ENCODE measurements at regions not wholly inside any gene's neighbourhood (a gene's known extent, or its start where the extent isn't known, plus 50 kb on each side); places are given as distances from the start of the nearest gene placed in this dataset.

- Histone ChIP-seq H3K4me2 (ENCODE audit: insufficient read depth, insufficient read length, low read length) (no peak overlapping the region), H4K5ac (ENCODE audit: insufficient read length, low read depth, low read length) (no peak overlapping the region), H3K23ac (ENCODE audit: insufficient read length, low read depth, low read length) (no peak overlapping the region), H3K56ac (ENCODE audit: insufficient read length, low read depth, low read length) (no peak overlapping the region), H4K91ac (ENCODE audit: insufficient read length, low read depth, low read length) (no peak overlapping the region), H3K79me2 (ENCODE audit: insufficient read depth, low read length) (no peaks in the 10 kb centered on the region), H2BK12ac (ENCODE audit: insufficient read length, low read depth, low read length) (no peak overlapping the region), H4K20me1 (ENCODE audit: control insufficient read depth, insufficient read depth, insufficient read length) (no peaks in the 10 kb centered on the region), H2AK5ac (ENCODE audit: insufficient read length, low read length) (no peak overlapping the region), H3T11ph (ENCODE audit: low read length) (no peak overlapping the region), H3K27ac (ENCODE audit: insufficient read length, low read depth, low read length) (no peak overlapping the region), H3K18ac (ENCODE audit: insufficient read length, low read depth, low read length) (no peak overlapping the region), H3K79me1 (ENCODE audit: insufficient read depth, low read depth, low read length, poor library complexity, severe bottlenecking) (no peaks in the 10 kb centered on the region), H3K4me1 (ENCODE audit: insufficient read depth, low read length) (no peaks in the 10 kb centered on the region), H4K8ac (replicated peaks; ENCODE audit: insufficient read length, low read depth, low read length) (no peak overlapping the region), H3K14ac (ENCODE audit: insufficient read depth, low read length) (no peak overlapping the region), H2AFZ (ENCODE audit: low read length) (no peak overlapping the region), H2BK15ac (ENCODE audit: low read depth, low read length) (no peak overlapping the region), H3K23me2 (ENCODE audit: insufficient read length, low read depth, low read length, poor library complexity, severe bottlenecking) (no peaks in the 10 kb centered on the region), H3K9me3 (ENCODE audit: control insufficient read depth, low read depth, low read length) (no peaks in the 10 kb centered on the region), H2BK120ac (ENCODE audit: low read depth, low read length, poor library complexity, severe bottlenecking) (no peak overlapping the region), H3K27me3 (ENCODE audit: insufficient read depth, low read length) (no peaks in the 10 kb centered on the region), H3K4ac (ENCODE audit: low read depth, low read length) (no peak overlapping the region), H2BK20ac (ENCODE audit: low read depth, low read length, poor library complexity, severe bottlenecking) (no peak overlapping the region), H2BK5ac (ENCODE audit: insufficient read length, low read length) (no peak overlapping the region), H3K9ac (ENCODE audit: extremely low read depth, insufficient read length, low read length) (no peak overlapping the region)
- H3K36me3 Mint-ChIP-seq (ENCODE audit: insufficient read depth in 1 of 3, low read depth in 3 of 3), result no peaks in the 10 kb centered on the region; a peak in 1 of 7 replicates
- DNase-seq, result no peak
- TF ChIP-seq CTCF (conservative IDR thresholded peaks at IDR 0.05), result no peak
- no peaks in the 10 kb centered on the region; a peak in 1 of 5 replicates for H3K9me3 Mint-ChIP-seq
- no CpG with 5 or more reads among the region's 3 CpGs for WGBS (ENCODE audit: extremely low coverage, insufficient read length, low lambda C conversion rate)
- H3K27ac Mint-ChIP-seq, result no peak overlapping the region
- H3K4me3 Mint-ChIP-seq, result no peak overlapping the region
- peaks cover 0 to 23% of the 10 kb centered on the region in 2 experiments for H3K4me1 Mint-ChIP-seq
- H3K27me3 Mint-ChIP-seq (ENCODE audit: low read depth), result peaks cover 7% of the 10 kb centered on the region
These were observed 79.2 kb upstream of the ST8SIA3 start for GRCh38 chr18:57273194-57273593.
